ENCODE measurements at regions not wholly inside any gene's neighbourhood (a gene's known extent, or its start where the extent isn't known, plus 50 kb on each side); places are given as distances from the start of the nearest gene placed in this dataset.

GRCh38 chr3:76912841-76913383 lies 127.0 kb upstream of the ROBO2 start:
- Histone ChIP-seq H3K27ac (no peak overlapping the region), H3K4me3 (no peak overlapping the region), H3K27me3 (replicated peaks) (no peaks in the 10 kb centered on the region), H3K9me3 (replicated peaks) (no peaks in the 10 kb centered on the region), H3K4me1 (replicated peaks) (no peaks in the 10 kb centered on the region), H3K36me3 (no peaks in the 10 kb centered on the region)
- no peak for DNase-seq (ENCODE audit: low read depth in 1 of 2, low spot score in 2 of 2)

- Histone ChIP-seq H3K36me3 (no peaks in the 10 kb centered on the region), H3K27ac (no peak overlapping the region), H3K4me3 (no peak overlapping the region), H3K27me3 (replicated peaks) (no peaks in the 10 kb centered on the region), H3K4me1 (replicated peaks) (no peaks in the 10 kb centered on the region), H3K9me3 (replicated peaks) (no peaks in the 10 kb centered on the region)
- no peak for DNase-seq (ENCODE audit: low read depth in 1 of 2, low spot score in 2 of 2)
Measured at GRCh38 chr3:76917436-76917835, 122.5 kb upstream of the ROBO2 start.

- H3K27me3 ChIP-seq (replicated peaks) = no peaks in the 10 kb centered on the region
- no peak for DNase-seq (ENCODE audit: low read depth in 1 of 2, low spot score in 2 of 2)
- H3K4me1 ChIP-seq (replicated peaks) = no peaks in the 10 kb centered on the region
- H3K36me3 ChIP-seq = no peaks in the 10 kb centered on the region
- no peak overlapping the region for H3K27ac ChIP-seq
- H3K9me3 ChIP-seq (replicated peaks) = no peaks in the 10 kb centered on the region
- H3K4me3 ChIP-seq = no peak overlapping the region
Measured at GRCh38 chr3:76920511-76920910, 119.4 kb upstream of the ROBO2 start.

- Histone ChIP-seq H3K4me1 (replicated peaks) (no peaks in the 10 kb centered on the region), H3K27ac (no peak overlapping the region), H3K9me3 (replicated peaks) (no peaks in the 10 kb centered on the region), H3K36me3 (no peaks in the 10 kb centered on the region), H3K4me3 (no peak overlapping the region), H3K27me3 (replicated peaks) (no peaks in the 10 kb centered on the region)
- DNase-seq (ENCODE audit: low read depth in 1 of 2, low spot score in 2 of 2) = no peak
Measured at GRCh38 chr3:76923485-76923884, 116.4 kb upstream of the ROBO2 start.

GRCh38 chr3:76930712-76931111 lies 109.2 kb upstream of the ROBO2 start:
- Histone ChIP-seq H3K27ac (no peak overlapping the region), H3K27me3 (replicated peaks) (no peaks in the 10 kb centered on the region), H3K4me3 (no peak overlapping the region), H3K9me3 (replicated peaks) (no peaks in the 10 kb centered on the region), H3K4me1 (replicated peaks) (no peaks in the 10 kb centered on the region), H3K36me3 (no peaks in the 10 kb centered on the region)
- DNase-seq (ENCODE audit: low read depth in 1 of 2, low spot score in 2 of 2) = no peak

GRCh38 chr3:76933245-76933644 lies 106.7 kb upstream of the ROBO2 start:
- Histone ChIP-seq H3K27ac (no peak overlapping the region), H3K4me1 (replicated peaks) (no peaks in the 10 kb centered on the region), H3K4me3 (no peak overlapping the region), H3K27me3 (replicated peaks) (no peaks in the 10 kb centered on the region), H3K9me3 (replicated peaks) (no peaks in the 10 kb centered on the region), H3K36me3 (no peaks in the 10 kb centered on the region)
- no peak for DNase-seq (ENCODE audit: low read depth in 1 of 2, low spot score in 2 of 2)

- Histone ChIP-seq H3K9me3 (replicated peaks) (no peaks in the 10 kb centered on the region), H3K27me3 (replicated peaks) (no peaks in the 10 kb centered on the region), H3K36me3 (no peaks in the 10 kb centered on the region), H3K4me1 (replicated peaks) (no peaks in the 10 kb centered on the region), H3K4me3 (no peak overlapping the region), H3K27ac (no peak overlapping the region)
- no peak for DNase-seq (ENCODE audit: low read depth in 1 of 2, low spot score in 2 of 2)
Measured at GRCh38 chr3:76938962-76939361, 100.9 kb upstream of the ROBO2 start.

- no peaks in the 10 kb centered on the region for H3K27me3 ChIP-seq (replicated peaks)
- DNase-seq (ENCODE audit: low read depth in 1 of 2, low spot score in 2 of 2) = no peak
- no peaks in the 10 kb centered on the region for H3K9me3 ChIP-seq (replicated peaks)
- no peak overlapping the region for H3K4me3 ChIP-seq
- no peaks in the 10 kb centered on the region for H3K36me3 ChIP-seq
- H3K27ac ChIP-seq = no peak overlapping the region
- H3K4me1 ChIP-seq (replicated peaks) = no peaks in the 10 kb centered on the region
Measured at GRCh38 chr3:76940181-76940770, 99.6 kb upstream of the ROBO2 start.

- no peaks in the 10 kb centered on the region for H3K9me3 ChIP-seq (replicated peaks)
- H3K4me3 ChIP-seq = no peak overlapping the region
- no peaks in the 10 kb centered on the region for H3K36me3 ChIP-seq
- H3K4me1 ChIP-seq (replicated peaks) = no peaks in the 10 kb centered on the region
- no peaks in the 10 kb centered on the region for H3K27me3 ChIP-seq (replicated peaks)
- no peak for DNase-seq (ENCODE audit: low read depth in 1 of 2, low spot score in 2 of 2)
- H3K27ac ChIP-seq = no peak overlapping the region
Measured at GRCh38 chr3:76941376-76941775, 98.5 kb upstream of the ROBO2 start.

GRCh38 chr3:76942101-76942500 lies 97.8 kb upstream of the ROBO2 start:
- DNase-seq (ENCODE audit: low read depth in 1 of 2, low spot score in 2 of 2) = no peak
- H3K27me3 ChIP-seq (replicated peaks) = no peaks in the 10 kb centered on the region
- H3K9me3 ChIP-seq (replicated peaks) = no peaks in the 10 kb centered on the region
- no peak overlapping the region for H3K4me3 ChIP-seq
- no peak overlapping the region for H3K27ac ChIP-seq
- no peaks in the 10 kb centered on the region for H3K36me3 ChIP-seq
- H3K4me1 ChIP-seq (replicated peaks) = no peaks in the 10 kb centered on the region

- no peak for DNase-seq (ENCODE audit: low read depth in 1 of 2, low spot score in 2 of 2)
- no peaks in the 10 kb centered on the region for H3K4me1 ChIP-seq (replicated peaks)
- H3K9me3 ChIP-seq (replicated peaks) = no peaks in the 10 kb centered on the region
- no peaks in the 10 kb centered on the region for H3K36me3 ChIP-seq
- H3K4me3 ChIP-seq = no peak overlapping the region
- H3K27me3 ChIP-seq (replicated peaks) = no peaks in the 10 kb centered on the region
- no peak overlapping the region for H3K27ac ChIP-seq
Measured at GRCh38 chr3:76943058-76943457, 96.8 kb upstream of the ROBO2 start.

- Histone ChIP-seq H3K36me3 (no peaks in the 10 kb centered on the region), H3K9me3 (replicated peaks) (no peaks in the 10 kb centered on the region), H3K4me1 (replicated peaks) (no peaks in the 10 kb centered on the region), H3K4me3 (no peak overlapping the region), H3K27me3 (replicated peaks) (no peaks in the 10 kb centered on the region), H3K27ac (no peak overlapping the region)
- no peak for DNase-seq (ENCODE audit: low read depth in 1 of 2, low spot score in 2 of 2)
Measured at GRCh38 chr3:76943671-76944070, 96.2 kb upstream of the ROBO2 start.

- H3K4me1 ChIP-seq (replicated peaks) = no peaks in the 10 kb centered on the region
- H3K27me3 ChIP-seq (replicated peaks) = no peaks in the 10 kb centered on the region
- H3K9me3 ChIP-seq (replicated peaks) = no peaks in the 10 kb centered on the region
Measured at GRCh38 chr3:76949033-76949432, 90.9 kb upstream of the ROBO2 start.

GRCh38 chr3:76949462-76949861 lies 90.4 kb upstream of the ROBO2 start:
- no peak overlapping the region for H3K4me3 ChIP-seq
- DNase-seq (ENCODE audit: low read depth in 1 of 2, low spot score in 2 of 2) = no peak
- H3K4me1 ChIP-seq (replicated peaks) = no peaks in the 10 kb centered on the region
- H3K27me3 ChIP-seq (replicated peaks) = no peaks in the 10 kb centered on the region
- no peaks in the 10 kb centered on the region for H3K9me3 ChIP-seq (replicated peaks)
- no peak overlapping the region for H3K27ac ChIP-seq
- no peaks in the 10 kb centered on the region for H3K36me3 ChIP-seq

More at GRCh38 chr3:76949033-76949432, 90.9 kb upstream of the ROBO2 start:
- Histone ChIP-seq H3K36me3 (no peaks in the 10 kb centered on the region), H3K27ac (no peak overlapping the region), H3K4me3 (no peak overlapping the region)
- no peak for DNase-seq (ENCODE audit: low read depth in 1 of 2, low spot score in 2 of 2)

GRCh38 chr3:76950590-76950989 lies 89.3 kb upstream of the ROBO2 start:
- Histone ChIP-seq H3K36me3 (no peaks in the 10 kb centered on the region), H3K27me3 (replicated peaks) (no peaks in the 10 kb centered on the region)

More at GRCh38 chr3:76950590-76950989, 89.3 kb upstream of the ROBO2 start:
- H3K4me3 ChIP-seq = no peak overlapping the region
- DNase-seq (ENCODE audit: low read depth in 1 of 2, low spot score in 2 of 2) = no peak
- no peaks in the 10 kb centered on the region for H3K4me1 ChIP-seq (replicated peaks)
- no peak overlapping the region for H3K27ac ChIP-seq
- H3K9me3 ChIP-seq (replicated peaks) = no peaks in the 10 kb centered on the region

Measured in SJSA1 (cell line).